ENCODE measurements at regions not wholly inside any gene's neighbourhood (a gene's known extent, or its start where the extent isn't known, plus 50 kb on each side); places are given as distances from the start of the nearest gene placed in this dataset.
"Not testable (repeated sequence)": the region's sequence is repeated elsewhere in the genome, so short reads cannot be mapped to it uniquely, and the experiment has no call there.

DNA sequence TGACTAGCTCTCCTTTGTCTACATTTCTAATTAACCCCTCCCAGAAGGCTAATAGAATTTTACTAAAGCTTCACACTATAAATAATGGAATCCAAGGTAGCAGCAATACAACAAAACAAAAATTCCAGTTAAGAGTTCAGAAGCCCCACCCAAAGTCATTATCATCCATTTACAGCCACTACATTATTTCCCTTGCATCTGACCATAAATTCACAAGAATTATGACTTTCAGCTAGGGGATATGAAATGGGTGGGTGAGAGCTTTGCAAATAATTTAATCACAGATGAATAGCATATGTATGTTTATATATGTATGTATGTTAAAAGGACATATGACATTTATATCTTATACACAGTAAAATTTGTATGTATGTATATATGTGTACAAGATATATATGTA lies 65.3 kb upstream of the PTGDR start:
- DNase-seq (ENCODE audit: low read depth, low spot score), result no peak

DNA sequence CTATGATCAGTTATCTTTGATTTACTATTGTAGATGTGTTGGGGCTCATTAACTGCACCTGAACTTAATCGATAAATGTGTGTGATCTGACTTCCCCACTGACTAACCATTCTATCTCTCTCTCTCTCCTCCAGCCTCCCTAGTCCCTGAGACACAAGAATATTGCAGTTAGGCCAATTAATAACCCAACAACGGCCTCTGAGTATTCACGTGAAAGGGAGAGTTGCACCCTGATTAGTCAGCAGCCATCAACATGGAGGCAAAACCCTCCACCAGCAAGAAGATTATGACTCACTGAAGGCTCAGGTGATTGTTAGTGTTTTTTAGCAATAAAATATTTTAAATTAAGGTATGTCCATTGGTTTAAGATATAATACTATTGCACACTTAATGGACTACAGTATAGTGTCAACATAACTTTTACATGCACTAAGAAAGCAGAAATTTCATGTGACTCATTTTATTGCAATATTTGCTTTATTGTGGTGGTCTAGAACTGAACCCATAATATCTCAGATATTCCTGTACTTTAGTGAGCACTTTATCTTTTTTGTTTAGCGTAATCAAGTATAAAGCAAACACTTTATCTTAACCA lies 77.1 kb upstream of the PTGDR start:
- DNase-seq (ENCODE audit: low read depth, low spot score), result no peak

DNA sequence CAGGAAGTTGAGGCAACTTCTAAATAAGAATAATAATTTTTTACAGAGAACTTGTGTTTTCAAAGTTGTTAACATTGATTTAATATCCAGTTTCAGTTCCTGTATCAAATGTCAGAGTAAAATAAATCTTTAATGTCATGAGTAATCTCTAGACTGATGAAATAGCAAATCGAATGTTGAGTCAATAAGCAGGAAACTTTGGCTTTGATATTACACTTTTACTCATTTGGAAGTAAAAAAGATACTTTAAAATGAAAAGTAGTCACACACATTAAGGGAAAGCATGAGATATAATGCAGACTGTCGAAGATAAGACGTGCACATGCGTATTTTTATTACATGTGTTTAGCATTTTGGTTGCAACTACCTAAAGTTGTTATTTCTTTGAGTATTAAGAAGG lies 78.2 kb upstream of the PTGDR start:
- no peak for DNase-seq (ENCODE audit: low read depth, low spot score)

DNA sequence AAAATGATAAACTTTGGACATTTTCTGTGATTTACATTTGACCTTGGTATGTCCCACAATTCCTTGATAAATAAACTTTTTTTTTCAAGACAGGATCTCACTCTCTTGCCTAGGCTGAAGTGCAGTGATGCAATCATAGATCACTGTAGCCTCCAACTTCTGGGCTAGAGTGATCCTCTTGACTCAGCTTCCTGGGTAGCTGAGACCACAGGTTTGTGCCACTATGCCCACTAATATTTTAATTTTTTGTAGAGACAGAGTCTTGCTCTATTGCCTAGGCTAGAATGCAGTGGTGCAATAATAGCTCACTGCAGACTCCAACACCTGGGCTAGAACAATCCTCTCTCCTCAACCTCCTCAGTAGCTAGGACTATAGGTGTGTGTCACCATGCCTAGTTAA lies 79.1 kb upstream of the PTGDR start:
- DNase-seq (ENCODE audit: low read depth, low spot score), result no peak

DNA sequence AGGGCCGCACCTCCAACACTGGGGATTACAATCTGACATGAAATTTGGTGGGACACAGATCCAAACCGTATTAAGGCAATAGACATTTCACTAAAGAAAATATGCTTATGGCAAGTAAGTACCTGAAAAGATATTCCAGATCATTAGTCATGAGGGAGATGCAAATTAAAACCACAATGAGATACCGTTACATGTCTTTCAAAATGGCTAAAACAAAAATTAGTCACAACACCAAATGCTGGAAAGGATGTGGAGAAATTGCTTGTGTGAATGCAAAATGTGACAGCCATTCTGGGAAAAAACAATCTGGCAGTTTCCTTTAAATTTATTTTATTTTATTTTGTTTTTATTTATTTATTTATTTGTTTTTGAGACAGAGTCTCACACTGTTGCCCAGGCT lies 82.3 kb upstream of the PTGDR start:
- no peak for DNase-seq (ENCODE audit: low read depth, low spot score)

DNA sequence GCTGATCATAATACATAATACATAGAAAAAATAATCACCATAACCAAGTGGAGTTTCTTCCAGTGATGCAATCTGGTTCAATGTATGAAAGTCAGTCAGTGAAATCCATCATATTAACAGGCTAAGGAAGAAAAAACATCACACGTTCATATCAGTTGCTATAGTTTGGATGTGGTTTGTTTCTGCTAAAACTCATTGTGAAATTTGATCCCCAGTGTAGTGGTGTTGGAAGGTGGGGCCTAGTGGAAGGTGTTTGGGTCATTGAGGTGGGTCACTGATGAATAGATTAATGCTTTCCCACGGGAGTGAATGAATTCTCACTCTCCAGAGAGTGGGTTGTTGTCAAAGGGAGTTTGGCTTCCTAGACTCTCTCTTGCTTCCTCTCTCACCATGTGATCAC lies 84.6 kb upstream of the PTGDR start:
- no peak for DNase-seq (ENCODE audit: low read depth, low spot score)

DNA sequence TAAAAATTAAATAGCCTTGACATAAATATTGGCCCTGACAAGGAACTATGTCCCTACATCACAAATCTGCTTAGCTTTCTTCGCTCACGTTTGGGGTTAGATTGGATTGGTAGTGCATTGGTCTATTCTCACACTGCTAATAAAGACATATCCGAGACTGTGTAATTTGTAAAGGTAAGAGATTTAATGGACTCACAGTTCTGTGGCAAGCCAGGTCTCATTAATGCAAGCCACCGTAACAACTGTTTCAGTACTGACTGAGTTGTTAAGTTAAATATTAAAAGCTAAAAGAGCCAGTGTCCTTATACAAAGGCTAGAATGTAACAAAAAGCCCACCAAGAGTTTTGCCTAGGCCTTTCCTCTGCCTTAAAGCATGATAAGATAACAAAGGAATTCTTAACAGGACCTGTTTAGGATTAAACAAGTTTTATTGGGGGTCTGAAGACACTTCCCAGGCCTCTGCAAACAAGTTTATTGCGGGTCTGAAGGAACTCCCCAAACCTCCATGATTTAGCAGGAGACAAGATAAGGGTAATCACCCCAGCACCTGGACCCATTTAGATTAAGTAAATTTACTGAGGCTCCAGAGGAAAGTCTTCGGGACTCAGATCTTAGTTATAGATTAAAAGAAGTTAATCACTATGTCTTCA lies 88.2 kb upstream of the PTGDR start:
- no peak for DNase-seq (ENCODE audit: low read depth, low spot score)

DNA sequence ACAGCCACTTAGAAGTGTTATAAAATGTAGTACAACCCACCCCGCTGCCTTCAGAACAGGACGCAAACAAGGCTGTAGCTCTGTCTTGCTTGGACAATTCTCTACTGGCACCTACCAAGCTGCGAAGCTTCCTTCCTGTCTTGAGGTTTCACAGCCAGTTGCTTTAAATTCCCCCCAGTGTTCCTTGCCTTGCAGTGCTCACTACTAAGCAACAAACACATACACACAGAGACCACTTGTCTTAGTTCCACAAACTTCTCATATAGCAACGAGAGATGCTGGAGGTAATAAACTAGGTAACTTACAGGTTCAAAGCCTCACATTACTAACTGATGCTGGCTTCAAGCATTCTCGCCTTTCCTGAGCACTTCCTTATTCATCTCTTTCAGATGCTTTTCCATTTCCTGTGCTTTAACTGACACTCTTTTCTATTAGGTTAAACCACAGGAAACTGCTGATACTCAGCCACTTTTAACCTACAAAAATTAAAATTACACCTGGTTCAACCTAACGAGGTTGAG lies 91.5 kb upstream of the PTGDR start:
- no peak for DNase-seq (ENCODE audit: low read depth, low spot score)

DNA sequence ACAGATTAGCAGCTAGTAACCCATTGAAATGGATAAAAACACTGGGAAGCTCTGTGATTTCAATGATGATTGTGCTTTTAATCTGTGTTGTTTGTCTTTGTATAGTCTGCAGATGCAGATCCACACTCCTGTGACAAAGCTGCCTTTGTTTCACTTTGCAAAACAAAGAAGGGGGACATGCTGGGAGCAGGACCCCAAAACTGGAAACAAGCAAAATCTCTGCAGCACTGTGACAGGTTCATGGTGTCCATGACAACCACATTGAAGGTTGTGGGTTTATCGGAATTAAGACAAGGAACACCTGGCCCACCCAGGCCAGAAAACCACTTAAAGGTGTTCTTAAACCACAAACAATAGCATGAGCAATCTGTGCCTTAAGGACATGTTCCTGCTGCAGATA lies 95.6 kb upstream of the PTGDR start:
- DNase-seq (ENCODE audit: low read depth, low spot score), result not testable (repeated sequence)

DNA sequence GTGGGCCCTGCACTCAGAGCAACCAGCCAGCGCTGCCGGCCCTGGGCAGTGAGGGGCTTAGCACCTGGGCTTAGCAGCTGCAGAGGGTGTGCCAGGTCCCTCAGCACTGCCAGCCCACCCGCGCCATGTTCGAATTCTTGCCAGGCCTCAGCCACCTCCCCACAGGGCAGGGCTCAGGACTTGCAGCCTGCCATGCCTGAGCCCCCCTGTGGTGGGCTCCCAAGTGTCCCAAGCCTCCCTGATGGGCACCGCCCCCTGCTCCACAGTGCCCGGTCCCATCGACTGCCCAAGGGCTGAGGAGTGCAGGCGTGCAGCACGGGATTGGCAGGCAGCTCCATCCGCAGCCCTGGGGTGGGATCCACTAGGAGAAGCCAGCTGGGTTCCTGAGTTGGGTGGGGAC lies 98.0 kb upstream of the NID2 start:
- DNase-seq (ENCODE audit: low read depth, low spot score), result no peak

DNA sequence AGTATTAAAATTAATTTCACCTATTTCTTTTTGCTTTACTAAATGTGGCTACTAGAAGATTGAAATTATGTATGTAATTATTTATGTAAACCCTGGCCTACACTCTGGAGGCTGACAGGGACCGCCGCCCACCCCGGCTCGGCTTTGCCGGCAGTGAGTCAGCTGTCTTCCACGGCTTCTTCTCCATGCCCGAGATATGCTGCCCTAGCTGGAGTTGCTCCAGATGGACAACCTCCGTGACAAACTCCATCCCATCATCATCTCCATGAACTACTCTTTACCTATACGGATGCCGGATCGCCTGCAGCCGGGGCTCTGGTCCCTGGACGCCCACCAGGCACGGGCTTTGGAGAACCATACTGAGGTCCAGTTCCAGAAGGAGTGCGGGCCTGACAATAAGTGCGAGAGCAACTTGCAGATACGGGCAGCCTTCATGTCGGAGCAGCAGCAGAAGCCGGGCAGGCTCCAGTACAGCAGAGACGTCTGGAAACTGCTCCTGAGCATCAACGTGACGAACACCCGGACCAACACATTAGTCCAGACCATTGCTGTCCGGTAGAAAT lies 86.9 kb upstream of the NID2 start:
- no peak for DNase-seq (ENCODE audit: low read depth, low spot score)

DNA sequence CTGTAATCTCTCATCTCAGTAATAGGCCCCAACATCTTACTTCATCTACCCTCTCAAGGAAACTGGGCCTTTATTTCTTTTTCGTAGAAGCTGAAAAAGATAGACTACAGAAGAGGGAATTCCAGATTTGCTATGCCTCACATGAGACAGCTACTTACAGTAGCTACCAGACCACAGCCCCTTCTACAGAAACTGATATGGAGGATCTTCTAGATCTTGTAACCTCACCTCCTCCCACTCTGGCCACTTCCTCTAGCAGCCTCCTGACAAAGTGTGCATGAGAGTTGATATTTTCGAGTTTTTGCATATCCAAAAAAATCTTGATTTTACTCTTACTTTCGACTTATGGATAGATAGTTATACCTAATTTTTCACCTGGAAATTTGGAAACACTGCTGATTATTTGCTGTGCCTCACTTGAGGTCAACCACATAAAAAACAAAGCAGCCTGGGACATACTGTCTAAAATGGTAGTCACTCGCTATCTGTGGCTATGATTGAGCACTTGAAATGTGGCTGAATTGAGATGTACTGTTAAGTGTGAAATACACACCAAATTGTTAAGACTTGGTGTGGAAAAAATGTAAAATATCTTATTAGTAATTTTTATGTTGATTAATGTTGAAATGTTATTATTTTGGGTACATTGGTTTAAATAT lies 86.3 kb upstream of the NID2 start:
- no peak for DNase-seq (ENCODE audit: low read depth, low spot score)

DNA sequence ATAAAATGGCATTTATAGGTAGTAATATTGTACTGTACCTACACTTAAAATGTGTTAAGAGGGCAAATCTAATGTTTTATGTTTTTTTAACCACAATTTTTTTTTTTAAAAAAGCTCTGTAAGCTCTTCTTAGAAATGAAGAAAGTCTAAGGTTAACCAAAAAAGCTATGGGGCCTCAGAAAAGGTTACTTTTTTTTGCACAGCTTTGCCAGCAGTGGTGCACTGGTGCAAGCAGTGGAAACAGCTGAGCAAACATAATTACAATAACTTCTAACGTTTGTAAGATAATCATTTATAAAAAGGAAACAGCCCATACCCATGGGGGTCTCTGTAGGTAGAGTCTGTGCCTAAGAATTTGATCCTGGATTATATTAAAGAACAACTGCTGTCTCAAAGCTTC lies 85.1 kb upstream of the NID2 start:
- DNase-seq (ENCODE audit: low read depth, low spot score), result no peak

DNA sequence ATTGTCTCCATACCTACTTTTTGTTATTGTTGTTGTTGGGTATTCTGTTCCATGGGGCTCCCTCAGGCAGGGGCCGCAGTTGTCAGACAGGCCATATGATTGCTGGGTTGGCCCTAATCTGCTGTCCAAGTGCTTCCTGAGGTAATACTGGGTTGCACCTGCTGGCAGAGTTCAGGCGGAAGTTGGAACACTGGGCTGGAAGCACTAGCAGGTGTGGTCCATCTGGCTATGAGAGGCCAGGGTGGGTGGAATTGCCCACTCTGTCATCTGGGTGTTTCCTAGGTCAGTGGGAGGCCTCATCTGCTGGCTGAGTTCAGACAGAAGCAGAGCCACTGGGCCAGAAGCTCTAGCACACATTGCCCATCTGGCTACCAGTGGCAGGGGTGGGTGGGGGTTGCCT lies 81.3 kb upstream of the NID2 start:
- DNase-seq (ENCODE audit: low read depth, low spot score), result no peak

DNA sequence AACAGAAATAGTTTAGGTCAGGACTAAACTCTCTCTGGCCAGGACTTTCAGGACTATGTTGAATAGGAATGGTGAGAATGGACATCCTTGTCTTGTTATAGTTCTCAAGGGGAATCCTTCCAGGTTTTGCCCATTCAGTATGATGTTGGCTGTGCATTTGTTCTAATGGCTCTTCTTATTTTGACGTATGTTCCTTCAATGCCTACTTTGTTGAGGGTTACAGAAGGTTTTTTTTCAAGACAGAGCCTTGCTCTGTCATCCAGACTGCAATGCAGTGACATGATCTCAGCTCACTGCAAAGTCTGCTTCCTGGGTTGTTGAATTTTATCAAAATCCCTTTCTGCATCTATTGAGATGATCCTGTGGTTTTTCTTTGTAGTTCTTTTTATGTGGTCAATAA lies 79.5 kb upstream of the NID2 start:
- no peak for DNase-seq (ENCODE audit: low read depth, low spot score)

DNA sequence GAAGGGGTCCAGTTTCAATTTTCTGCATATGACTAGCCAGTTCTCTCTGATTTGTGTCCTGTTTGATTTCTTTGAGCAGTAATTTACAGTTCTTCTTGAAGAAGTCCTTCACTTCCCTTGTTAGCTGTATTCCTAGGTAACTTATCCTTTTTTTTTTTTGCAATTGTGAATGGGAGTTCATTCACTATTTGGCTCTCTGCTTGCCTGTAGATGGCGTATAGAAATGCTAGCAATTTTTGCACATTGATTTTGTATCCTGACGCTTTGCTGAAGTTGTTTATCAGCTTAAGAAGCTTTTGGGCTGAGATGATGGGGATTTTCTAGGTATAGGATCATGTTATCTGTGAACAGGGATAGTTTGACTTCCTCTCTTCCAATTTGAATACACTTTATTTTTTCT lies 77.6 kb upstream of the NID2 start:
- no peak for DNase-seq (ENCODE audit: low read depth, low spot score)

DNA sequence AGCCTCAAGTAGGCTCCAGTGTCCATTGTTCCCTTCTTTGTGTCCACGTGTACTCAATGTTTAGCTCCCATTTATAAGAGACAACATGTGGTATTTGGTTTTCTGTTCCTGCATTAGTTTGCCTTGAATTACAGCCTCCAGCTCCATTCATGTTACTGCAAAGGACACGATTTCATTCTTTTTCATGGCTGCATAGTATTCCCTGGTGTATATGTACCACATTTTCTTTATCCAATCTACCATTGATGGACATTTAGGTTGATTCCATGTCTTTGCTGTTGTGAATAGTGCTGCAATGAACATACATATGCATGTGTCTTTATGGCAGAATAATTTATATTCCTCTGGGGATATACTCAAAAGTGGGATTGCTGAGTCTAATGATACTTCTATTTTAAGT lies 75.2 kb upstream of the NID2 start:
- DNase-seq (ENCODE audit: low read depth, low spot score), result not testable (repeated sequence)

DNA sequence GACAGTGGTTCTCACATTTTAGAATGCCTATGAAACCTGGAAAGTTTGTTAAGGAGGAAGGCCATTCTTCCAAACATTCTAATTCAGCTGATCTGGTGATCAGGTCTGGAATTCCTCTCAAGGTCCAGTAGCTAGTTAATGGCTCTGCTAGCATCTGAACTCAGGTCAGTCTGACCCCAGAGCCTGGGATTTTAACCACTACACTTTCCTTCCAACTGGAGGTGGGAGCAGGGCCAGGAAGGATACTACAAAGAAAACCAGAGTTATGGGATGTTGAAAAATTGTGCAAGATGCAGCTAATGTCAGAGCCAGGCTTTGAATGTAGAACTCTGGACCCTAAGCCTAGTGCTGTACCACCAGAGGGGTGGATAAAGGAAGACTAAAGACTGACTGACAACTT lies 73.6 kb upstream of the NID2 start:
- no peak for DNase-seq (ENCODE audit: low read depth, low spot score)

DNA sequence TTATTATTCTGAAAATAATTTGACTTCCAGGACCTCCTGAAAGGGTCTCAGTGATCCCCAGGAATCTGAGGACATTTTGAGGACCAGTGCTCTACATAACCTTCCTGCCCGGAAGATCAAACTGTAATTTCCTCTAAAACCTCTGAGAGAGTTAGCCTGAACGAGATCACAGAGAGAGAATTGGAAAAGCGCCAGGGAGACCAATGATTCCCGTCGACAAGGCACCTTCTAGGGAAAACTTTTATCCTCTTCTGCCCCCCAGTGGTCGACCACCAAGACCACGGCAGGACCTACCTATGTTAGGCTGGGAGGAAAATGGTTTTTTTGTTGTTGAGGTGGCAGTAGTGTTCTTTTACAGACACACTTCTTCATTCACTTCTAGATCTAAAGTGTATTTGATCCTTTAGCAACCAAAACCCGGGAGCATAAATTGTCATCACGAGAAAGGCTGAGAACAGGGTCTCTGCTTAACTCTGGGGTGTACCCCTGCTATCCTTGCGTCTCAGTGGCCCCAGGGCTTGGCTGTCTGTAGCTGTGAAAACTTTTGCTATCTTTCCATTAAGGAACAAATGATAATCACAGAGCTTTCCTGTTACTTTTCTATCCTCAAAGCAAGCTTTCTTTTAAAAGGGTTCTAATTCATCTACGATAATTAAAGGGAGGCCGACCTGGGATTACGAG lies 62.9 kb upstream of the NID2 start:
- DNase-seq (ENCODE audit: low read depth, low spot score), result peak; percentile 91

DNA sequence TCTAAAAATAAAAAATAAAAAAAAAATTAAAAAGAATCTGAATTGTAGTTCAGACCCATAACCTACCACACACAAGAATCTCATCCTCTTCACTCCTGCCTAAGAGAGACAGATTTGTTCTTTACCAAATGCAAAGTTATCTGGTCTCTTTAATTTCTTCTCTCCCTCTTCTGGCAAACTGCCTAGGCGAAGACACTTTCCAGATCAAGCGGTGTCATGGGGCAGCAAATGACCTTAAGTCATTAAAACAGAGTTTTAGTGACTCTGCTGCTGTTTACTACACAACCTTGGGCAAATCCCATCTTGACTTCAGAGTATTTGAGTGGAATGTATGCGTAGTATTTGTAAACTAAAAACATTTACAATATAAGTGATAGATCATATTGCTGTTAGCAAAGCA lies 60.9 kb upstream of the NID2 start:
- no peak for DNase-seq (ENCODE audit: low read depth, low spot score)

DNA sequence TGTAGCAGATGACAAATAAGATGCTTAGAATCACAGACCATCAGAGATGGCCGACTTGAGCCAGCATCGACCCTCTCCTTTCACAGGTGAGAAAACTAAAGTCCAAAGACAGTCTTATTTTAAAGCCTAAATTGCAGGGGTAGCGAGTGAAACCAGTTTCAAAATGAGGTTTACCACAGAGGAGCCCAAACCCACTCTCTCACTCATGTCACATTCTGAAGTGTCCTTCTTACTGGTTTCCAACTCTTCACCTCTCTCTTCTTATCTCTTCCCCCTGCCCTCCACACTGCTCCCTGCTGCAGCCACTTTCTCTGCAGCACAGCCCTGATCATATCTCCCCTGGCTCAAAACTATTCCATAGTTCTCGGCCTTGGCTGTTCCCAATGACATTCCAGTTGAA lies 57.0 kb upstream of the NID2 start:
- DNase-seq (ENCODE audit: low read depth, low spot score), result no peak
